ENCODE measurements at regions not wholly inside any gene's neighbourhood (a gene's known extent, or its start where the extent isn't known, plus 50 kb on each side); places are given as distances from the start of the nearest gene placed in this dataset.

DNA sequence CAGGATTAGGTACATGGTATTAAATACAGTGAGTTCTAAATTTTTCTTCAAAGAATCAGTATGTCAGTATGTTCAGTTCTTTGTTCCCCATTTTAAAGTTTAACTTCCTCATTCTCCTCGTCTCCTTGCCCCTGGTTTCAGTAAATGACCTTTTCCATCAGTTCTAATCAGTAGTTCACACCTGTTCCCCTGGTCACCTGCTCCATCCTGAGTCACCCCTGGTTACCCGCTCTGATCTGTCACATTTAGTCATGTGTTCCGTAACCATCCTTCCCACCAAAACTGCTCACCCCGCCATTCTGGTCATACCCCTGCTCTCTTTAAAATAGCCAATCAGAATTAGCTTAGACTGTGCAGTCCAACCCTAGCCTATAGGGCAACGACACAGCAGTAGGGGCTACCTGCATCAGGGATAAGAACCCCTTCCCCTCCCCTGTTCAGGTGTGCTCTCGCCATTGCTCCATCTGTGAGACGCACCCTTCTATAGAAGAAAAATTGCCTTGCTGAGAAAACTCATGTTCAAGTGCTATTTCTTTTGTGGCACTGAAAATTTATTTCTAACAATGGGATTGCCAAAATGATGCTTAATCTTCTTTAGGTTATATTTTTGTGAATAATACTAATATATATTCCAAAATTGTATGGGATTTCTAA is 181.3 kb downstream of the OR13H1 start:
- no peaks in the 10 kb centered on the region for H3K27me3 ChIP-seq (ENCODE audit: control insufficient read depth, insufficient read depth, low read length)
- H3K4me3 ChIP-seq (ENCODE audit: low read depth, low read length), result no peak overlapping the region
- ChIA-PET POLR2A (no interaction called here), CTCF (no interaction called here)
- H3K36me3 ChIP-seq (ENCODE audit: control insufficient read depth, insufficient read depth, low read length), result no peaks in the 10 kb centered on the region
- TF ChIP-seq, protein P1, sequence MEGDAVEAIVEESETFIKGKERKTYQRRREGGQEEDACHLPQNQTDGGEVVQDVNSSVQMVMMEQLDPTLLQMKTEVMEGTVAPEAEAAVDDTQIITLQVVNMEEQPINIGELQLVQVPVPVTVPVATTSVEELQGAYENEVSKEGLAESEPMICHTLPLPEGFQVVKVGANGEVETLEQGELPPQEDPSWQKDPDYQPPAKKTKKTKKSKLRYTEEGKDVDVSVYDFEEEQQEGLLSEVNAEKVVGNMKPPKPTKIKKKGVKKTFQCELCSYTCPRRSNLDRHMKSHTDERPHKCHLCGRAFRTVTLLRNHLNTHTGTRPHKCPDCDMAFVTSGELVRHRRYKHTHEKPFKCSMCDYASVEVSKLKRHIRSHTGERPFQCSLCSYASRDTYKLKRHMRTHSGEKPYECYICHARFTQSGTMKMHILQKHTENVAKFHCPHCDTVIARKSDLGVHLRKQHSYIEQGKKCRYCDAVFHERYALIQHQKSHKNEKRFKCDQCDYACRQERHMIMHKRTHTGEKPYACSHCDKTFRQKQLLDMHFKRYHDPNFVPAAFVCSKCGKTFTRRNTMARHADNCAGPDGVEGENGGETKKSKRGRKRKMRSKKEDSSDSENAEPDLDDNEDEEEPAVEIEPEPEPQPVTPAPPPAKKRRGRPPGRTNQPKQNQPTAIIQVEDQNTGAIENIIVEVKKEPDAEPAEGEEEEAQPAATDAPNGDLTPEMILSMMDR (IDR thresholded peaks at IDR 0.05; ENCODE audit: insufficient read depth, low read depth, low read length), result no peak
- DNase-seq (ENCODE audit: low read depth), result no peak

DNA sequence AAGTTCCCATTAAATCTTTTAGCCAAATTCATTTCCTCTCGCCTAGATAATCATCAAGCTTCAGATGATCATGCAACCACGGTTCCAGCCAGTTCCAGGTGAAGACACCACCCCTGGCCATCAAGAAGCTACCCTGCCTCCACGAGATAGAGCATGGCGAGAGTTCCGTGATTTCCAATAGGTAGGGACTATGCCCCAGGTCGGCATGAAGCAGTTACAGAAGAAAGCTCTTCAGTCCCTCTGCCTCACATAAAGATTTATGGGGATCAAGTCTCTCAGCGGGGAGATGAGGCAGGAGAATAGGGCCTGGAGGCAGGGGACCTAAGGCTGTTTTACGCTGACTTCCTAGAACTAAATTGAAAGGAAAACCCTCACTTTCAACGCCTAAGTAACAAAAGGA is 183.9 kb downstream of the OR13H1 start:
- POLR2A ChIA-PET, result no interaction called here
- TF ChIP-seq, protein P1 (IDR thresholded peaks at IDR 0.05; ENCODE audit: insufficient read depth, low read depth, low read length), result no peak
- H3K36me3 ChIP-seq (ENCODE audit: control insufficient read depth, insufficient read depth, low read length), result no peaks in the 10 kb centered on the region
- DNase-seq (ENCODE audit: low read depth), result no peak
- CTCF ChIA-PET, result no interaction called here
- no peak overlapping the region for H3K4me3 ChIP-seq (ENCODE audit: low read depth, low read length)
- H3K27me3 ChIP-seq (ENCODE audit: control insufficient read depth, insufficient read depth, low read length), result no peaks in the 10 kb centered on the region

DNA sequence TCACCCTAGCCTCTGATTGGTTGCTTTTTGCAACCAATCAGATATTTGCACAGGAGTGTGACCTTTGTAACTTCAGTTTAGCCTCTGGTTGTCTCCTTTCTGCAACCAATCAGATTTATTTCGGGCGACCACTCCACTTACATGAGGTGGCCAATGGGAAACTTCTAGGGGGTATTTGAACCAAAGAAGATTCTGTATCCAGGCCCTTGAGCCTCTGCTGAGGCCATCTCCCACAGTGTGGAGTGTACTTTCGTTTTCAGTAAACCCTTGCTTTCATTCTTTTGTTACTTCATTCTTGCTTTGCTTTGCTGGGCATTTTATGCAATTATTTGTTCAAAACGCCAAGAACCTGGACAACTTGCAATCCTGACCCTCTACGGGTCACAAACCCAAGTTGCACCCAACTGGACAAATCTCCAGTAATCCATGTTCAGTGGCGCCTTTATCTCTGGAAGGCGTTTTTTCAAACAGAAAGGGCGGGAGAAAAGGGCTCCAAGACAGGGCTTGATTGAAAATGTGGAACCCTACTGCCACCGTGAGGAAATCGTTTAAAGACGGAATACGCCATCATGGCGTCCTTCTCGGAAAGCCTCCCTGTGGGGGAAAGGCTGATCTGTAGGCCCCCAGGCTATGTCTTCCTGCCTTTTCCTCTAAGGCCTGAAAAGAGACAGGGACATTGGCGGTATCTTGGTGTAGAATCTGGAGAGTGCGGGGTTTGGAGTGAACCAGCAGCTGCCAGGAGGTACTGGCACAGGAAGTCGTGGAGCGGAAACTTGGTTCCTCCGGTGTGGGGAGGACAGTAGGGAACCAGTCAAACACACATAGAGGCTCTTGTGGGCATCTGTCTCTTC is 184.6 kb downstream of the OR13H1 start:
- Histone ChIP-seq H3K4me3 (ENCODE audit: low read depth, low read length) (no peak overlapping the region), H3K36me3 (ENCODE audit: control insufficient read depth, insufficient read depth, low read length) (no peaks in the 10 kb centered on the region), H3K27me3 (ENCODE audit: control insufficient read depth, insufficient read depth, low read length) (no peaks in the 10 kb centered on the region)
- POLR2A ChIA-PET, result no interaction called here
- no peak for DNase-seq (ENCODE audit: low read depth)
- CTCF ChIA-PET, result no interaction called here
- TF ChIP-seq, protein P1 (IDR thresholded peaks at IDR 0.05; ENCODE audit: insufficient read depth, low read depth, low read length), result no peak

DNA sequence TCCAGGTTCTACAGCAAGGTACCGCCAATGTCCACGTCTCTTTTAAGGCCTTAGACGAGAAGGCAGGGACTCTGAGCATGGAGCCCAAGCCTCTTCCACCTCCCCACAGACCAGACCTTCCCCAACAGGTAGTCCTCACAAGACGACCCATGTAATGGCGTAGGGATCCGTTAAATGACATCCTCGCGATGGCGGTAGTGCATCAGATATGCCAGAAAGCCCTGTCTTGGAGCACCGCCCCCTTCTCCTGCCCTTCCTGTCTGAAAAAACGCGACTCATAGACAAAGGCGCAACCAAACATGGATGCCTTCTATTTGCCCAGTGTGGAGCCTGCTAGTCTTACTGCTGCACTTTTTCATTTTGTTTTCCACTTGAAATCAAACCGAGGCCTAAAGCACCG is 185.4 kb downstream of the OR13H1 start:
- TF ChIP-seq, protein P1 (IDR thresholded peaks at IDR 0.05; ENCODE audit: insufficient read depth, low read depth, low read length), result no peak
- H3K36me3 ChIP-seq (ENCODE audit: control insufficient read depth, insufficient read depth, low read length), result no peaks in the 10 kb centered on the region
- POLR2A ChIA-PET, result no interaction called here
- H3K27me3 ChIP-seq (ENCODE audit: control insufficient read depth, insufficient read depth, low read length), result no peaks in the 10 kb centered on the region
- no peak overlapping the region for H3K4me3 ChIP-seq (ENCODE audit: low read depth, low read length)
- no peak for DNase-seq (ENCODE audit: low read depth)
- CTCF ChIA-PET, result no interaction called here

DNA sequence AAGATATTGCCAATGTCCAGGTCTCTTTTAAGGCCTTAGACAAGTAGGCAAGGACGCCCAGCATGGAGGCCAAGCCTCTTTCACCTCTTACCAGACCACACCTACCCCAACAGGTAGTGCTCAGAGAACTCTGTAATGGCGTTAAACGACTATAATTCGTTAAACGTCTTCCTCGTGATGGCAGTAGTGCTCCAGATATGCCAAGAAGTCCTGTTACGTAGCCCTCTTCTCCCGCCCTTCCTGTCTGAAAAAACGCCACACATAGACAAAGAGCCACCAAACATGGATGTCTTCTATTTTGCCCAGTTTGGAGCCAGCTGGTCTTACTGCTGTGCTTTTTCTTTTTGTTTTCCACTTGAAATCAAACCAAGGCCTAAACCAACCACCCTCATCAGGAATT is 190.7 kb downstream of the OR13H1 start:
- DNase-seq (ENCODE audit: low read depth), result no peak
- Histone ChIP-seq H3K27me3 (ENCODE audit: control insufficient read depth, insufficient read depth, low read length) (no peaks in the 10 kb centered on the region), H3K36me3 (ENCODE audit: control insufficient read depth, insufficient read depth, low read length) (no peaks in the 10 kb centered on the region), H3K4me3 (ENCODE audit: low read depth, low read length) (no peak overlapping the region)
- TF ChIP-seq, protein P1 (IDR thresholded peaks at IDR 0.05; ENCODE audit: insufficient read depth, low read depth, low read length), result no peak
- ChIA-PET POLR2A (no interaction called here), CTCF (no interaction called here)
